Suprapubic skin (tissue), 3 donors: ENCODE measurements at regions not wholly inside any gene's neighbourhood (a gene's known extent, or its start where the extent isn't known, plus 50 kb on each side); places are given as distances from the start of the nearest gene placed in this dataset.

ENCODE experiments used
- CTCF ChIP-seq, 2 donors: fragments of 200-600 bp in 1 of 2; fragments of 450-650 bp in 1 of 2; sonication (generic) in 1 of 2; IDR thresholded peaks; one replicate each; pipeline ENCODE4 v1.5.1; 2016 to 2019; ENCODE audit warnings: antibody characterized with exemption in 2 of 2, mild to moderate bottlenecking in 1 of 2, moderate library complexity in 1 of 2
- EP300 ChIP-seq: sonication (generic); formaldehyde crosslinking; IDR thresholded peaks from one replicate; pipeline ENCODE4 v1.6.1; 2017; ENCODE audit warnings: antibody characterized with exemption

- TF ChIP-seq CTCF (IDR thresholded peaks at IDR 0.05) (no peak), EP300 (no peak)
Measured at GRCh38 chr5:106680330-106680729, 990.4 kb downstream of the EFNA5 start.
